ENCODE measurements at regions not wholly inside any gene's neighbourhood (a gene's known extent, or its start where the extent isn't known, plus 50 kb on each side); places are given as distances from the start of the nearest gene placed in this dataset.

GRCh38 chr10:33463011-33463410, 128.5 kb upstream of the NRP1 start:
- TF ChIP-seq CTCF (conservative IDR thresholded peaks at IDR 0.05; ENCODE audit: low read length) (no peak), EZH2phosphoT487 (IDR thresholded peaks at IDR 0.05; ENCODE audit: borderline replicate concordance) (no peak)
